ENCODE measurements at regions not wholly inside any gene's neighbourhood (a gene's known extent, or its start where the extent isn't known, plus 50 kb on each side); places are given as distances from the start of the nearest gene placed in this dataset.

DNA sequence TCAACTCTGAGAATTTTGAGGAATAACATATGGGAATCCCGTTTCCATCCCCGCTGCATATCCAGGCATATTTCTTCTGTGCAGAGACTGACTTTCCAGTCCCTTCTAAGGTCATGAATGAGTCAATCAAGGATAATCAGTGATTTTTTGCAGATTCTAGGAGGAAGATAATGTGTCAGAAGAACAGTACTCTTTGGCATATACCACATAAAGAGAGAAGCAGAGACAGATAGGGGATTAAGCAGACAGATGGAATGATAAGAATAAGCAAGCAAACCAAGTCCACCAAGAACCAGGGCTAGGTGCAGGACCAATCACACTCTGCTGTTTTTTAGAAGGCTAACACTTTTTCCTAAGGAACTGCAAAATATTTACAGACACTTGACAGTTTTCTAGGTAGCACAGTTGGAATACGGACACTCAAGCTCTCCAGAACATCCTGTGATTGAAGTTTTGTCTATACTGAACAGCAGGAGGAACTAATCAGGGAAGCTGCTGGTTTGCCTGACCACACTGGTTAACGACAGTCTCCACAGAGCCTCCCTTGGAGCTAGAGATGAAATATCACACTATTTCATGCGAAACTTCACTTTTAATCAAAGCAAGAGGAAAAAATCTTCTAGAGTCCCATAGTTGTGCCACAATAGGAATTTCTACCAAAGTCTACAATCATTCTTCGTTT, 450.0 kb upstream of the KCNMB2 start:
- TF ChIP-seq TSHZ2 (CRISPR knock-in tag; IDR thresholded peaks at IDR 0.05) (no peak), PATZ1 (CRISPR knock-in tag; IDR thresholded peaks at IDR 0.05; ENCODE audit: borderline replicate concordance) (no peak), CSDC2 (CRISPR knock-in tag; IDR thresholded peaks at IDR 0.05) (no peak), ESRRG (CRISPR knock-in tag; IDR thresholded peaks at IDR 0.05) (no peak), BACH2 (CRISPR knock-in tag; IDR thresholded peaks at IDR 0.05; ENCODE audit: borderline replicate concordance) (no peak), ZC3H10 (CRISPR knock-in tag; IDR thresholded peaks at IDR 0.05) (no peak), RARB (CRISPR knock-in tag; IDR thresholded peaks at IDR 0.05) (no peak), ZNF8 (CRISPR knock-in tag; IDR thresholded peaks at IDR 0.05) (no peak), SNAI2 (CRISPR knock-in tag; IDR thresholded peaks at IDR 0.05) (no peak)
- ATAC-seq: no peak

DNA sequence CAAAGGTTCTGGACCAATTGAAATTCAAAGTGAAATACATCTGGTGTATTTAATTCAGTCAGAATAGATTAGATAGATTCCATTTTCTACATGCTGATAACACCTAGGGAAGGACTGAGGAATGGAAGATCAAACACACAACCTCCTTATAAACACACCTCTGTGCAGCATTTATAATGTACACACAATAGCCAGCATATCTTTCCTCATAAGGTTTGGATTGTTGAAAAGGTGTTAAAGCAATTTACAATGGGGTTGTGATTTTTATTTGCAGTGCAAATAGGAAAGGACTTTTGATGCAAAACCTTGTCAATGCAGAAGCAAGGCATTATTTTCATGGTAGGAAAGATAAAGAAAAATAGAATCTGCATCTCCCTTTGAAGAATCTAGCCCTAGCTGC, 448.9 kb upstream of the KCNMB2 start:
- TF ChIP-seq ZNF8 (CRISPR knock-in tag; IDR thresholded peaks at IDR 0.05) (no peak), ZC3H10 (CRISPR knock-in tag; IDR thresholded peaks at IDR 0.05) (no peak), ZFP3 (CRISPR knock-in tag; IDR thresholded peaks at IDR 0.05) (no peak), ZNF70 (CRISPR knock-in tag; IDR thresholded peaks at IDR 0.05) (no peak), SNAI2 (CRISPR knock-in tag; IDR thresholded peaks at IDR 0.05) (no peak), ESRRG (CRISPR knock-in tag; IDR thresholded peaks at IDR 0.05) (no peak)
- ATAC-seq: no peak

DNA sequence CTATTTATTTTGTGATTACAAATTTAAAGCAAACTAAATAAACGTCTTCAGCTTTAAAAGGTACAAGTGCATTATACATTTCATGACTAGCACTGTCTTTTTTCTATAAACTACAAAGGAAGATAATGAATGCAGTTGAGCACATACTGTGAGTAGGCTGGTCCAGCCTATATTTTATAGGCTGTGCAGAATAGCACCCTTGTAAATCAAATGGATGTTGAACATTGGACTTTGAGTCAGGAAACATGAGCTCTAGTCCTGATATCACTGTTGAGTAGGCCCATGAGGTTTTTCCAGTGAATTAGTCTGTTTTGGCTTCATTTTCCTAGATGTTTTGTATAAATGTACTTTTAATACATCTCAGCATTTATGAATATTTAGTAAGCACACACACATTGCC, 447.3 kb upstream of the KCNMB2 start:
- no peak for TF ChIP-seq ZFP30 (CRISPR knock-in tag; IDR thresholded peaks at IDR 0.05)
- no peak for TF ChIP-seq ZNF70 (CRISPR knock-in tag; IDR thresholded peaks at IDR 0.05)
- no peak for TF ChIP-seq ZFP3 (CRISPR knock-in tag; IDR thresholded peaks at IDR 0.05)
- TF ChIP-seq SNAI2 (CRISPR knock-in tag; IDR thresholded peaks at IDR 0.05): no peak
- no peak for TF ChIP-seq ZNF8 (CRISPR knock-in tag; IDR thresholded peaks at IDR 0.05)
- no peak for ATAC-seq

- TF ChIP-seq CSDC2 (CRISPR knock-in tag; IDR thresholded peaks at IDR 0.05) (no peak), ESRRG (CRISPR knock-in tag; IDR thresholded peaks at IDR 0.05) (no peak), PATZ1 (CRISPR knock-in tag; IDR thresholded peaks at IDR 0.05; ENCODE audit: borderline replicate concordance) (no peak), OSR1 (CRISPR knock-in tag; IDR thresholded peaks at IDR 0.05) (no peak)
- TF ChIP-seq, protein P1, sequence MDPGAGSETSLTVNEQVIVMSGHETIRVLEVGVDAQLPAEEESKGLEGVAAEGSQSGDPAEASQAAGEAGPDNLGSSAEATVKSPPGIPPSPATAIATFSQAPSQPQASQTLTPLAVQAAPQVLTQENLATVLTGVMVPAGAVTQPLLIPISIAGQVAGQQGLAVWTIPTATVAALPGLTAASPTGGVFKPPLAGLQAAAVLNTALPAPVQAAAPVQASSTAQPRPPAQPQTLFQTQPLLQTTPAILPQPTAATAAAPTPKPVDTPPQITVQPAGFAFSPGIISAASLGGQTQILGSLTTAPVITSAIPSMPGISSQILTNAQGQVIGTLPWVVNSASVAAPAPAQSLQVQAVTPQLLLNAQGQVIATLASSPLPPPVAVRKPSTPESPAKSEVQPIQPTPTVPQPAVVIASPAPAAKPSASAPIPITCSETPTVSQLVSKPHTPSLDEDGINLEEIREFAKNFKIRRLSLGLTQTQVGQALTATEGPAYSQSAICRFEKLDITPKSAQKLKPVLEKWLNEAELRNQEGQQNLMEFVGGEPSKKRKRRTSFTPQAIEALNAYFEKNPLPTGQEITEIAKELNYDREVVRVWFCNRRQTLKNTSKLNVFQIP (CRISPR knock-in tag; IDR thresholded peaks at IDR 0.05; ENCODE audit: borderline replicate concordance, low read depth): no peak
- ATAC-seq: no peak
Observed at GRCh38 chr3:178090899-178091298, 445.3 kb upstream of the KCNMB2 start.

- no peak for ATAC-seq
- no peak for TF ChIP-seq ZC3H10 (CRISPR knock-in tag; IDR thresholded peaks at IDR 0.05)
- no peak for TF ChIP-seq ARNTL (CRISPR knock-in tag; IDR thresholded peaks at IDR 0.05; ENCODE audit: borderline replicate concordance, low read depth)
- TF ChIP-seq TSHZ2 (CRISPR knock-in tag; IDR thresholded peaks at IDR 0.05): no peak
- TF ChIP-seq ESRRG (CRISPR knock-in tag; IDR thresholded peaks at IDR 0.05): no peak
- TF ChIP-seq GLIS3 (CRISPR knock-in tag; IDR thresholded peaks at IDR 0.05): no peak
- no peak for TF ChIP-seq ZNF8 (CRISPR knock-in tag; IDR thresholded peaks at IDR 0.05)
- TF ChIP-seq, protein P2, sequence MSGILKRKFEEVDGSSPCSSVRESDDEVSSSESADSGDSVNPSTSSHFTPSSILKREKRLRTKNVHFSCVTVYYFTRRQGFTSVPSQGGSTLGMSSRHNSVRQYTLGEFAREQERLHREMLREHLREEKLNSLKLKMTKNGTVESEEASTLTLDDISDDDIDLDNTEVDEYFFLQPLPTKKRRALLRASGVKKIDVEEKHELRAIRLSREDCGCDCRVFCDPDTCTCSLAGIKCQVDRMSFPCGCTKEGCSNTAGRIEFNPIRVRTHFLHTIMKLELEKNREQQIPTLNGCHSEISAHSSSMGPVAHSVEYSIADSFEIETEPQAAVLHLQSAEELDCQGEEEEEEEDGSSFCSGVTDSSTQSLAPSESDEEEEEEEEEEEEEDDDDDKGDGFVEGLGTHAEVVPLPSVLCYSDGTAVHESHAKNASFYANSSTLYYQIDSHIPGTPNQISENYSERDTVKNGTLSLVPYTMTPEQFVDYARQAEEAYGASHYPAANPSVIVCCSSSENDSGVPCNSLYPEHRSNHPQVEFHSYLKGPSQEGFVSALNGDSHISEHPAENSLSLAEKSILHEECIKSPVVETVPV (CRISPR knock-in tag; IDR thresholded peaks at IDR 0.05): no peak
- TF ChIP-seq, protein P1 (CRISPR knock-in tag; IDR thresholded peaks at IDR 0.05; ENCODE audit: borderline replicate concordance, low read depth): no peak
- no peak for TF ChIP-seq ZFP30 (CRISPR knock-in tag; IDR thresholded peaks at IDR 0.05)
Observed at GRCh38 chr3:178095522-178095921, 440.7 kb upstream of the KCNMB2 start.

All from SK-N-SH treated with all-trans-retinoic acid at 6 μM for 48 hours (cell line).